Colonic mucosa (tissue), 4 donors: ENCODE measurements at regions not wholly inside any gene's neighbourhood (a gene's known extent, or its start where the extent isn't known, plus 50 kb on each side); places are given as distances from the start of the nearest gene placed in this dataset.

Source experiments
- DNase-seq: peaks from one replicate; pipeline ENCODE4 v3.0.0-alpha.2; 2020
- H3K27ac ChIP-seq: fragments of 200-600 bp; one replicate; pipeline ENCODE4 v1.8.0; 2021
- H3K27me3 ChIP-seq: fragments of 200-600 bp; one replicate; pipeline ENCODE4 v1.8.0; 2021
- H3K36me3 ChIP-seq: fragments of 200-600 bp; one replicate; pipeline ENCODE4 v1.8.0; 2021
- H3K4me1 ChIP-seq: fragments of 200-600 bp; one replicate; pipeline ENCODE4 v1.8.0; 2021; ENCODE audit warnings: mild to moderate bottlenecking
- H3K4me3 ChIP-seq: fragments of 200-600 bp; one replicate; pipeline ENCODE4 v1.8.0; 2021
- H3K9ac ChIP-seq, 2 donors: one replicate each; pipeline ENCODE4 v1.7.0; 2013; ENCODE audit warnings: control low read depth in 2 of 2, low read depth in 2 of 2, low read length in 2 of 2
- H3K9me3 ChIP-seq: fragments of 200-600 bp; one replicate; pipeline ENCODE4 v1.8.0; 2021
- CTCF ChIP-seq: fragments of 200-600 bp; IDR thresholded peaks from one replicate; pipeline ENCODE4 v1.8.0; 2022; ENCODE audit warnings: antibody characterized with exemption, mild to moderate bottlenecking
- intact Hi-C: fragments of 100-400 bp; cut with DNase I; formaldehyde crosslinking; loops from one replicate; pipeline ENCODE4 v1.14.1; 2022
- donor health status: healthy.
- donor health status: DM: no; HTN: no; CAD: no.
- donor health status: DM: no; HTN: no; CAD: no.

GRCh38 chr10:29846881-29847280 is 212.1 kb upstream of the SVIL start:
- Histone ChIP-seq H3K36me3 (no peaks in the 10 kb centered on the region), H3K4me1 (no peaks in the 10 kb centered on the region), H3K9ac (no peak overlapping the region), H3K27ac (no peak overlapping the region), H3K27me3 (no peaks in the 10 kb centered on the region), H3K9me3 (no peaks in the 10 kb centered on the region), H3K4me3 (no peak overlapping the region)
- no peak for DNase-seq
- intact Hi-C loops, result no loop called here
- no peak for TF ChIP-seq CTCF

- intact Hi-C loops, result no loop called here
- H3K9me3 ChIP-seq, result no peaks in the 10 kb centered on the region
- no peak overlapping the region for H3K9ac ChIP-seq
- H3K36me3 ChIP-seq, result no peaks in the 10 kb centered on the region
- no peak overlapping the region for H3K4me3 ChIP-seq
- TF ChIP-seq CTCF, result no peak
- H3K27ac ChIP-seq, result no peak overlapping the region
- no peak for DNase-seq
- H3K4me1 ChIP-seq, result no peaks in the 10 kb centered on the region
- H3K27me3 ChIP-seq, result no peaks in the 10 kb centered on the region
These were observed 210.4 kb upstream of the SVIL start for GRCh38 chr10:29845166-29845565.

GRCh38 chr10:29843143-29843542 is 208.4 kb upstream of the SVIL start:
- H3K9ac ChIP-seq, result no peak overlapping the region
- H3K4me1 ChIP-seq, result no peaks in the 10 kb centered on the region
- H3K4me3 ChIP-seq, result no peak overlapping the region
- TF ChIP-seq CTCF, result no peak
- no peaks in the 10 kb centered on the region for H3K9me3 ChIP-seq
- intact Hi-C loops, result no loop called here
- no peak overlapping the region for H3K27ac ChIP-seq
- no peak for DNase-seq
- H3K36me3 ChIP-seq, result no peaks in the 10 kb centered on the region
- no peaks in the 10 kb centered on the region for H3K27me3 ChIP-seq

GRCh38 chr10:29841724-29842649 is 207.2 kb upstream of the SVIL start:
- H3K36me3 ChIP-seq, result no peaks in the 10 kb centered on the region
- H3K9me3 ChIP-seq, result no peaks in the 10 kb centered on the region
- peak overlapping the region; percentile 6 for H3K27ac ChIP-seq
- DNase-seq, result no peak
- no peaks in the 10 kb centered on the region for H3K4me1 ChIP-seq
- no peak overlapping the region for H3K9ac ChIP-seq
- H3K27me3 ChIP-seq, result no peaks in the 10 kb centered on the region
- no peak for TF ChIP-seq CTCF
- H3K4me3 ChIP-seq, result no peak overlapping the region
- intact Hi-C loops, result no loop called here

GRCh38 chr10:29840516-29841276 is 205.9 kb upstream of the SVIL start:
- H3K4me3 ChIP-seq, result no peak overlapping the region
- no peak for TF ChIP-seq CTCF
- no peak overlapping the region for H3K9ac ChIP-seq
- intact Hi-C loops, result no loop called here
- H3K36me3 ChIP-seq, result no peaks in the 10 kb centered on the region
- no peaks in the 10 kb centered on the region for H3K9me3 ChIP-seq
- no peaks in the 10 kb centered on the region for H3K27me3 ChIP-seq
- no peak overlapping the region for H3K27ac ChIP-seq
- H3K4me1 ChIP-seq, result no peaks in the 10 kb centered on the region
- DNase-seq, result no peak
